Aorta (tissue), 5 donors: ENCODE measurements at regions not wholly inside any gene's neighbourhood (a gene's known extent, or its start where the extent isn't known, plus 50 kb on each side); places are given as distances from the start of the nearest gene placed in this dataset.

Experiments used
- ATAC-seq: fragments of 200-7000 bp; cut with Tn5 transposase; one replicate; pipeline ENCODE4 v1.9.1; 2022; ENCODE audit warnings: moderate library complexity; ENCODE audit not compliant: low FRiP score
- DNase-seq, 2 donors: peaks; one replicate each; pipeline ENCODE4 v3.0.0-alpha.2; 2020
- H3K27ac ChIP-seq, 2 donors: one replicate each; pipeline ENCODE4 v1.5.1; 2013; ENCODE audit warnings: low read length in 2 of 2, mild to moderate bottlenecking in 2 of 2, moderate library complexity in 2 of 2, control low read depth in 1 of 2, inconsistent platforms in 1 of 2, low read depth in 1 of 2
- H3K27me3 ChIP-seq, 2 donors: one replicate each; pipeline ENCODE4 v1.6.1; 2013; ENCODE audit warnings: control low read depth in 1 of 2, low read length in 1 of 2, mild to moderate bottlenecking in 1 of 2, moderate library complexity in 1 of 2; ENCODE audit not compliant: insufficient read depth in 2 of 2, control insufficient read depth in 1 of 2
- H3K36me3 ChIP-seq, 2 donors: one replicate each; pipeline ENCODE4 v1.6.1; 2013; ENCODE audit warnings: control low read depth in 1 of 2, low read length in 1 of 2, mild to moderate bottlenecking in 1 of 2; ENCODE audit not compliant: insufficient read depth in 2 of 2, control insufficient read depth in 1 of 2
- H3K4me1 ChIP-seq, 2 donors: one replicate each; pipeline ENCODE4 v1.6.1; 2013; ENCODE audit warnings: low read length in 2 of 2, control low read depth in 1 of 2, mild to moderate bottlenecking in 1 of 2, moderate library complexity in 1 of 2; ENCODE audit not compliant: insufficient read depth in 2 of 2, control insufficient read depth in 1 of 2
- H3K4me3 ChIP-seq, 2 donors: one replicate each; pipeline ENCODE4 v1.5.1; 2013; ENCODE audit warnings: low read length in 2 of 2, control low read depth in 1 of 2, mild to moderate bottlenecking in 1 of 2
- H3K9me3 ChIP-seq: one replicate; pipeline ENCODE4 v1.6.1; 2013; ENCODE audit warnings: mild to moderate bottlenecking, low read length; ENCODE audit not compliant: control insufficient read depth
- WGBS, 2 donors: extraction: QIAGEN DNeasy Blood & Tissue Kit; methylation state at CpG; one replicate each; pipeline ENCODE4 v1.1.7; 2013; 5-methylcytosine and 5-hydroxymethylcytosine counted together
- intact Hi-C, 2 donors: fragments of 100-400 bp; cut with DNase I; formaldehyde crosslinking; loops; one replicate each; pipeline versions ENCODE4 v1.14.2 to v1.15.0; 2022
- donor health status: healthy with polysubstance abuse.
- donor health status: Bipolar disorder and iron deficiency.
- donor health status: DM: no; HTN: no; CAD: no.
- donor health status: DM: no; HTN: no; CAD: no.
- donor health status: DM: yes; HTN: yes; CAD: no.

- H3K27ac ChIP-seq: no peak overlapping the region
- 53 to 62% methylated on average over 4 of the region's 4 CpGs for WGBS, 2 donors
- no peak overlapping the region for H3K4me3 ChIP-seq
- no peaks in the 10 kb centered on the region for H3K9me3 ChIP-seq
- intact Hi-C loops: no loop called here
- ATAC-seq (no peak), DNase-seq (no peak)
- no peaks in the 10 kb centered on the region for H3K4me1 ChIP-seq
- no peaks in the 10 kb centered on the region for H3K36me3 ChIP-seq
- no peaks in the 10 kb centered on the region for H3K27me3 ChIP-seq
Measured at GRCh38 chr4:152209772-152210493, 326.0 kb downstream of the FBXW7 start.

- DNase-seq: no peak
- Histone ChIP-seq H3K27ac (no peak overlapping the region), H3K4me1 (no peaks in the 10 kb centered on the region), H3K9me3 (no peaks in the 10 kb centered on the region), H3K27me3 (no peaks in the 10 kb centered on the region), H3K4me3 (peak overlapping the region in 1 of 2 donors; percentile 26), H3K36me3 (no peaks in the 10 kb centered on the region)
- 29 to 40% methylated on average over 2 of the region's 2 CpGs for WGBS, 2 donors
- intact Hi-C loops: no loop called here
- no peak for ATAC-seq
Measured at GRCh38 chr4:152207378-152207720, 328.5 kb downstream of the FBXW7 start.

GRCh38 chr4:152206646-152207377, 329.1 kb downstream of the FBXW7 start:
- Histone ChIP-seq H3K9me3 (no peaks in the 10 kb centered on the region), H3K27ac (no peak overlapping the region), H3K4me1 (no peaks in the 10 kb centered on the region), H3K36me3 (no peaks in the 10 kb centered on the region), H3K4me3 (peak overlapping the region in 1 of 2 donors; percentile 26), H3K27me3 (no peaks in the 10 kb centered on the region)
- intact Hi-C loops: no loop called here
- ATAC-seq (peak; percentile 60), DNase-seq (no peak)
- 27 to 43% methylated on average over 8 of the region's 8 CpGs for WGBS, 2 donors

- H3K4me3 ChIP-seq: no peak overlapping the region
- ATAC-seq (no peak), DNase-seq (no peak)
- no peaks in the 10 kb centered on the region for H3K4me1 ChIP-seq
- no peak overlapping the region for H3K27ac ChIP-seq
- H3K9me3 ChIP-seq: no peaks in the 10 kb centered on the region
- intact Hi-C loops: no loop called here
- H3K27me3 ChIP-seq: no peaks in the 10 kb centered on the region
- H3K36me3 ChIP-seq: no peaks in the 10 kb centered on the region
- 26% methylated on average over 5 of the region's 5 CpGs for WGBS, 2 donors
Measured at GRCh38 chr4:152206185-152206584, 329.7 kb downstream of the FBXW7 start.

GRCh38 chr4:152202415-152202814, 333.5 kb downstream of the FBXW7 start:
- WGBS, 2 donors: 62 to 67% methylated on average over 3 of the region's 3 CpGs
- Histone ChIP-seq H3K27ac (no peak overlapping the region), H3K27me3 (no peaks in the 10 kb centered on the region), H3K36me3 (no peaks in the 10 kb centered on the region), H3K9me3 (no peaks in the 10 kb centered on the region), H3K4me3 (no peak overlapping the region), H3K4me1 (no peaks in the 10 kb centered on the region)
- intact Hi-C loops: no loop called here
- DNase-seq (no peak), ATAC-seq (no peak)

- Histone ChIP-seq H3K36me3 (no peaks in the 10 kb centered on the region), H3K27ac (no peak overlapping the region), H3K4me3 (no peak overlapping the region), H3K27me3 (no peaks in the 10 kb centered on the region), H3K9me3 (no peaks in the 10 kb centered on the region), H3K4me1 (peaks cover 0 to 1% of the 10 kb centered on the region in 2 donors)
- ATAC-seq: no peak
- intact Hi-C loops: no loop called here
- 65 to 68% methylated on average over 7 of the region's 7 CpGs for WGBS, 2 donors
- no peak for DNase-seq
Measured at GRCh38 chr4:152200511-152201333, 335.2 kb downstream of the FBXW7 start.

- Histone ChIP-seq H3K4me3 (no peak overlapping the region), H3K36me3 (no peaks in the 10 kb centered on the region), H3K9me3 (no peaks in the 10 kb centered on the region), H3K27ac (no peak overlapping the region), H3K27me3 (no peaks in the 10 kb centered on the region), H3K4me1 (peaks cover 0 to 1% of the 10 kb centered on the region in 2 donors)
- ATAC-seq (peak; percentile 19), DNase-seq (no peak)
- 10 to 12% methylated on average over 6 of the region's 6 CpGs for WGBS, 2 donors
- intact Hi-C loops: no loop called here
Measured at GRCh38 chr4:152197211-152197610, 338.7 kb downstream of the FBXW7 start.

- no peak for ATAC-seq
- Histone ChIP-seq H3K27ac (no peak overlapping the region), H3K9me3 (no peaks in the 10 kb centered on the region), H3K27me3 (no peaks in the 10 kb centered on the region), H3K4me3 (no peak overlapping the region), H3K36me3 (no peaks in the 10 kb centered on the region), H3K4me1 (peaks cover 0 to 1% of the 10 kb centered on the region in 2 donors)
- no peak for DNase-seq
- intact Hi-C loops: no loop called here
- 38 to 40% methylated on average over 4 of the region's 4 CpGs for WGBS, 2 donors
Measured at GRCh38 chr4:152195888-152196287, 340.0 kb downstream of the FBXW7 start.
